ENCODE measurements at regions not wholly inside any gene's neighbourhood (a gene's known extent, or its start where the extent isn't known, plus 50 kb on each side); places are given as distances from the start of the nearest gene placed in this dataset.

DNA sequence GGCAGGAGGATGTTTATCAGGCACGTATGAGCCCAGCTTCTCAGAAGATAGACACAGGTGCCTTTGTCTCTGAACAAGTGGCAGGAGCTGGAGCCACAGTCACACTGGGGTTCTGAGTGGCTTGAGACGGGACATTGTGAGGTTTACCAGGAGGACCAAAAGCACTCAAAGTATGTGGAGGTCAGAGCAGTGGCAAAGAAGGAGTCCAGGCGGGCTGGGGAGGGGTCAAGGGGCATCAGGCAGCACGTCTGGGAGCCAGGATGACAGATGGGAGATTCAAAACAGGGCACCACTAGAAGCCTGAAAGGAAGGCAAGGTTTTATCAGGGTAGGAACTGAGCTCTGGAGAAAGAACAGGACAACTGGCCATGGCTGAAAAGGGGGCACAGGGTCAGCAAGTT lies 67.2 kb upstream of the MARCHF10 start:
- Mint-ChIP-seq H3K36me3 (ENCODE audit: insufficient read depth in 2 of 2) (no peaks in the 10 kb centered on the region), H3K9me3 (no peaks in the 10 kb centered on the region), H3K27ac (no peak overlapping the region), H3K4me1 (ENCODE audit: low read depth) (no peaks in the 10 kb centered on the region), H3K4me3 (no peak overlapping the region), H3K27me3 (ENCODE audit: low read depth) (peaks cover 16% of the 10 kb centered on the region)
- DNase-seq (no peak), ATAC-seq (replicated peaks in 1 of 2) (no peak)

DNA sequence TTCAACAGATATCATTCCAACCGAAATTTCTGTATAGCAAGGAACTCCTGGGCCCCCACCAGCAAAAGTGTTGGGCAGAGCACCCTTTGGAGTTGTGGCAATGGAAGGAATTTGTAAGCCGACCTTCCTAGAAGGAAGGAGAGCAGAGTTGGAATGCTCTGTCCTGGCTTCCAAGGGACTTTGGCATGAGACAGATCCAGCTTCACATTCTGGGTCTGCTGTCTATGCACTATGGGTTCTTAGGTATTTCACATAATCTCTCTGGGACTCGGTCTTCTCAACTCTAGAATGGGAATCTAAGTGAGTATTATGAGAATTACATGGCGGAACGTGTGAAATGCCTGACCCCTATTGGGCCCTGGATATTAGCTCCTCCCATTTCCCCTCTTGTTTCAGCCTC lies 63.2 kb upstream of the MARCHF10 start:
- no peaks in the 10 kb centered on the region for H3K4me1 Mint-ChIP-seq (ENCODE audit: low read depth)
- peaks cover 33% of the 10 kb centered on the region for H3K27me3 Mint-ChIP-seq (ENCODE audit: low read depth)

DNA sequence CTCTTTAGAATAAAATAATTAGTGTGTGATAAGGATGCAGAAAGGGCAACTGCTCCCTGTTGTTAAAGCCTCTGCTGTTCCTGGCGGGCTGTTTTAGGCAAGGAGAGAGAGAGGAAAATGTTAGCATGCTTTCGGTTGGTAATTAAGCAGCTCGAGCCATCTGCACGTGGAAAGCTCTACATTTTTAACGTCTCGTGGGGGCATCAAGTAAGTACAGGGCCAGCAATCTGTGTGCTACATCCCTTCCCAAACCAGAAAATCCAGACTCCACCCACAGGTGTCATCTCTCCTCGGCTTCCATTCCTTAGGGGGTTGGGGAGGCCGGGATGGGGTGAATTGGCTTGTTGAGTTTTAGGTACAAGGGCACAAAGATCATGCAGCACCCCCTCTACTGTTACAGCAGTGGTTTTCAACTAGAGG lies 62.4 kb upstream of the MARCHF10 start:
- Mint-ChIP-seq H3K27me3 (ENCODE audit: low read depth) (peaks cover 29% of the 10 kb centered on the region), H3K4me1 (ENCODE audit: low read depth) (no peaks in the 10 kb centered on the region), H3K4me3 (no peak overlapping the region), H3K36me3 (ENCODE audit: insufficient read depth in 2 of 2) (no peaks in the 10 kb centered on the region), H3K27ac (no peak overlapping the region), H3K9me3 (no peaks in the 10 kb centered on the region)
- ATAC-seq (replicated peaks in 1 of 2), result no peak
- no peak for DNase-seq

More for the DNA sequence above, 63.2 kb upstream of the MARCHF10 start:
- Mint-ChIP-seq H3K27ac (no peak overlapping the region), H3K4me3 (no peak overlapping the region), H3K9me3 (no peaks in the 10 kb centered on the region), H3K36me3 (ENCODE audit: insufficient read depth in 2 of 2) (no peaks in the 10 kb centered on the region)
- DNase-seq, result no peak
- ATAC-seq (replicated peaks in 1 of 2), result no peak

DNA sequence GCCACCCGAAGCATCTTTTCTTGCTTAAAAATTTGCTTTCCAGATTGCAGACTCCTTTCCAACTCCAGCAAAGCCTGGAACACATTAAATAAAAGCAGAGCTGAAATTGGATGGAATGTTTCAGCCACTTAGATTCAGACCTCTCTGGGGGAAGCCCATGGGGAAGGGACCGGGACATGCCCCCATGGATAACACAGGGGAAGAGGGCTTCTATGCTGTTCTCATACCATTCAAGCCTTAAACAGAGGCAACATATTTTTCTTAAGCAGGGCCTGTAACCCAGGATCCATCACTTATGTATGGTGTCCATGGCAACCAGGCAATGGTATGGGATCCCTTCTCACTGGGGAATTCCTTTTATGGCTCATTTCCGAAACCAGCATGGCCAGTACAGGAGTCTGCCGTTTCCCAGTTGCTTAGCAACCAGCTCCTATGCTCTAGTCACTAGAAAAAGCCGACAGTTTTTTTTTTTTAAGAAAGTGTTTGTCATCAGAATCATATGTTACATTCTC lies 62.0 kb upstream of the MARCHF10 start:
- no peak for ATAC-seq (replicated peaks in 1 of 2)

DNA sequence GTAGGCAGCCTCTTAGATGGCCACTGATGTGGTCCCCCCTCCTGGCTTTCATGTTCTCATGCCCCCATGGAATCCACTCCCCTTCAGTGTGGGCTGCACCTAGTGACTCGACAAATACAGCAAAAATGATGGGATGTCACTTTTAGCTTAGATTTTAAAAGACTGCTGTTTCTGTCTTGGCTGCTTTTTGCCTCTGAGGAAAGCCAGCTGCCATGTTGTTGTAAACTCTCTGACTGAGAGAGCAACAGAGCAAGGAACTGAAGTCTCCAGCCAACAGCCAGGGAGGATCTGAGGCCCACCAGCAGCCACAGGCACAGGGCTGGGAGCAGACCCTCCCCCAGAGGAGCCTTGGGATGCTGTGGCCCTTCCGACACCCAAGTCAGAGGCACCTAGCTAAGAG lies 60.6 kb upstream of the MARCHF10 start:
- Mint-ChIP-seq H3K27me3 (ENCODE audit: low read depth) (peaks cover 20% of the 10 kb centered on the region), H3K4me1 (ENCODE audit: low read depth) (no peaks in the 10 kb centered on the region), H3K36me3 (ENCODE audit: insufficient read depth in 2 of 2) (no peaks in the 10 kb centered on the region), H3K9me3 (no peaks in the 10 kb centered on the region), H3K4me3 (no peak overlapping the region), H3K27ac (no peak overlapping the region)
- no peak for DNase-seq
- ATAC-seq (replicated peaks in 1 of 2), result no peak

More for the DNA sequence above, 62.0 kb upstream of the MARCHF10 start:
- Mint-ChIP-seq H3K9me3 (no peaks in the 10 kb centered on the region), H3K4me3 (no peak overlapping the region), H3K4me1 (ENCODE audit: low read depth) (no peaks in the 10 kb centered on the region), H3K27me3 (ENCODE audit: low read depth) (peaks cover 29% of the 10 kb centered on the region), H3K27ac (no peak overlapping the region), H3K36me3 (ENCODE audit: insufficient read depth in 2 of 2) (no peaks in the 10 kb centered on the region)
- DNase-seq, result no peak

DNA sequence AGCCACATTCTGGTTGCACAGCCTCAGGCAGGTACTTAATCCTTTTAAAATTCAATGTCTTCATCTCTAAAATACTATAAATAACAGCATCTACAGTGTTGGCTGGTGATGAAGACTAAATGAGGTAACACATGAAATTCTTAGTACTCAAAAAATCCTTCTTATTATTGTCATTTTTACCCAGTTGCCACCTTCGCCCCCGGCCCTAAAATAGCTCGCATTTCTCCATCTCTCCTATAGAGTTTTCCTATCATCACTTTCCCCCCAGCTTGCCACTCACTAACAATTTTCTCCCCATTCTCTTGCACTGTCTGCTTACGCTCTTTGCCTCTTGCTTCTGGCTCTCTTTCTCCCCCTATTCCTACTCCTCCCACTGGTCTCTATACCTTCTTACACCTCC lies 59.9 kb upstream of the MARCHF10 start:
- Mint-ChIP-seq H3K4me1 (ENCODE audit: low read depth) (no peaks in the 10 kb centered on the region), H3K9me3 (no peaks in the 10 kb centered on the region), H3K4me3 (no peak overlapping the region), H3K36me3 (ENCODE audit: insufficient read depth in 2 of 2) (no peaks in the 10 kb centered on the region), H3K27ac (no peak overlapping the region), H3K27me3 (ENCODE audit: low read depth) (peaks cover 27% of the 10 kb centered on the region)
- DNase-seq, result no peak
- no peak for ATAC-seq (replicated peaks in 1 of 2)

DNA sequence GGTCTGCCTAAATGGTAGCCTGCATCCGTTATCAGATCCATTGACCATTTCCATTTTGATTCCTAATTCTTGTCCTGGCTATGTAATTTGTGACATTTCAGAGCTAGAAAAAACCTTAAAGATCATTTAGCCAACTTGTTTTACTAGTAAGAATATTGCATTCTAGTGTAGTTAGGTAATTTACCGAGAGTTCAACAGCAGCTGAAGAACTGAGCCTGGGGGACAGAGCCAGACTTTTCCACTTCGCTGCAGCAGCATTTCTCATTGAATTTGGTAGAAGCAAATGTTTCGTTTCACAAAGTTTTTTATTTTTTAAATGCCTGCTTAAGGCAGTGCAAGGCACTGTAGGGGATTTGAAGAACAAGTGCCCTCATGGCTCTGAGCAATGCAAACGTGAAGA lies 59.2 kb upstream of the MARCHF10 start:
- Mint-ChIP-seq H3K27ac (no peak overlapping the region), H3K9me3 (no peaks in the 10 kb centered on the region), H3K36me3 (ENCODE audit: insufficient read depth in 2 of 2) (no peaks in the 10 kb centered on the region), H3K27me3 (ENCODE audit: low read depth) (peaks cover 27% of the 10 kb centered on the region), H3K4me3 (no peak overlapping the region), H3K4me1 (ENCODE audit: low read depth) (no peaks in the 10 kb centered on the region)
- no peak for DNase-seq
- no peak for ATAC-seq (replicated peaks in 1 of 2)

DNA sequence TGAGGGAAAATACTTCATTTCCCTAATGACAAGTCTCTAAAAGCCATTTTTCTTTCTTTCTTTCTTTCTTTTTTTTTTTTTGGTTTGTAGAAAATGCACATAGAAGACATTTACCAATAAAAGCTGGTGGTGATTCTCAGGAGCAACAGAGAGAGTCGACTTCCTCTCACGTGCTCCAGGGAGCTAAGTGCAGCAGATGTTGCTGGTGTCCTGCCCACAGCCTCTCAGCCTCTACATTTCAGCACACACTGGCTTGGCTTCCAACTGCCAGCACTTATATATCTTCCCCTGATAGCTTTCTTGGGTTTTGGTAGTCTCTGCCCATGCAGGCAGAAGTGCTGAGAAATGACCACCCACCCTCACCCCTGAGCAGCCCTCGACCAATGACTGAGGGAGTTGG lies 58.4 kb upstream of the MARCHF10 start:
- H3K4me3 Mint-ChIP-seq, result no peak overlapping the region

DNA sequence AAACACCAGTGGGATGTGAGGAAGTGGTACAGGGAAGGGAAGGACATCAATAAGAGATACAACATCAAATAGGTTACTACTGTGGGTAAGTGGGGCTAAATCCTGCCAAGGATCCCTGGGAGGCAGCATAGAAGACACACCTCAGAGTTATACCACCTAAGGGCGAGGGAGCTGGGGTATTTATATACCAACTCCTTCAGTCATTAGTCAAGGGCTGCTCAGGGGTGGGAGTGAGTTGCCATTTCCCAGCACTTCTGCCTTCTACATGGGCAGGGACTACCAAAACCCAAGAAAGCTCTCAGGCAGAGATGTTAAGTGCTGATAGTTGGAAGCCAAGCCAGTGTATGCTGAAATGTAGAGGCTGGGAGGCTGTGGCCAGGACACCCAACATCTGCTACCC lies 57.5 kb upstream of the MARCHF10 start:
- Mint-ChIP-seq H3K27me3 (ENCODE audit: low read depth) (peaks cover 43% of the 10 kb centered on the region), H3K9me3 (no peaks in the 10 kb centered on the region), H3K27ac (no peak overlapping the region), H3K4me3 (no peak overlapping the region), H3K36me3 (ENCODE audit: insufficient read depth in 2 of 2) (no peaks in the 10 kb centered on the region), H3K4me1 (ENCODE audit: low read depth) (no peaks in the 10 kb centered on the region)
- ATAC-seq (replicated peaks in 1 of 2) (no peak), DNase-seq (no peak)

More for the DNA sequence above, 58.4 kb upstream of the MARCHF10 start:
- Mint-ChIP-seq H3K36me3 (ENCODE audit: insufficient read depth in 2 of 2) (no peaks in the 10 kb centered on the region), H3K27me3 (ENCODE audit: low read depth) (peaks cover 34% of the 10 kb centered on the region), H3K27ac (no peak overlapping the region), H3K4me1 (ENCODE audit: low read depth) (no peaks in the 10 kb centered on the region), H3K9me3 (no peaks in the 10 kb centered on the region)
- DNase-seq (no peak), ATAC-seq (replicated peaks in 1 of 2) (no peak)

DNA sequence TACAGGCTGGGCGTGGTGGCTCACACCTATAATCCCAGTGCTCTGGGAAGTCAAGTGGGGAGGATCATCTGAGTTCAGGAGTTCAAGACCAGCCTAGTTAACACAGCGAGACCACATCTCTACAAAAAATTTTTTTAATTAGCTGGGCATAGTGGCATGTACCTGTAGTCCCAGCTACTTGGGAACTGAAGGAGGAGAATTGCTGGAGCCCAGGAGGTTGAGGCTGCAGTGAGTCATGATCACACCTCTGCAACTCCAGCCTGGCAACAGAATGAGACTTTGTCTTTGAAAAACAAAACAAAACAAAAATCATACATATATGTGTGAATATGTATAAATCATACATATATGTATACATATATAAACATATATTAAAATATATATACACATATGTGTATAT lies 54.1 kb upstream of the MARCHF10 start:
- Mint-ChIP-seq H3K27me3 (ENCODE audit: low read depth) (peaks cover 36% of the 10 kb centered on the region), H3K4me1 (ENCODE audit: low read depth) (no peaks in the 10 kb centered on the region), H3K9me3 (no peaks in the 10 kb centered on the region), H3K27ac (no peak overlapping the region), H3K36me3 (ENCODE audit: insufficient read depth in 2 of 2) (no peaks in the 10 kb centered on the region), H3K4me3 (no peak overlapping the region)
- ATAC-seq (replicated peaks in 1 of 2), result no peak
- no peak for DNase-seq

DNA sequence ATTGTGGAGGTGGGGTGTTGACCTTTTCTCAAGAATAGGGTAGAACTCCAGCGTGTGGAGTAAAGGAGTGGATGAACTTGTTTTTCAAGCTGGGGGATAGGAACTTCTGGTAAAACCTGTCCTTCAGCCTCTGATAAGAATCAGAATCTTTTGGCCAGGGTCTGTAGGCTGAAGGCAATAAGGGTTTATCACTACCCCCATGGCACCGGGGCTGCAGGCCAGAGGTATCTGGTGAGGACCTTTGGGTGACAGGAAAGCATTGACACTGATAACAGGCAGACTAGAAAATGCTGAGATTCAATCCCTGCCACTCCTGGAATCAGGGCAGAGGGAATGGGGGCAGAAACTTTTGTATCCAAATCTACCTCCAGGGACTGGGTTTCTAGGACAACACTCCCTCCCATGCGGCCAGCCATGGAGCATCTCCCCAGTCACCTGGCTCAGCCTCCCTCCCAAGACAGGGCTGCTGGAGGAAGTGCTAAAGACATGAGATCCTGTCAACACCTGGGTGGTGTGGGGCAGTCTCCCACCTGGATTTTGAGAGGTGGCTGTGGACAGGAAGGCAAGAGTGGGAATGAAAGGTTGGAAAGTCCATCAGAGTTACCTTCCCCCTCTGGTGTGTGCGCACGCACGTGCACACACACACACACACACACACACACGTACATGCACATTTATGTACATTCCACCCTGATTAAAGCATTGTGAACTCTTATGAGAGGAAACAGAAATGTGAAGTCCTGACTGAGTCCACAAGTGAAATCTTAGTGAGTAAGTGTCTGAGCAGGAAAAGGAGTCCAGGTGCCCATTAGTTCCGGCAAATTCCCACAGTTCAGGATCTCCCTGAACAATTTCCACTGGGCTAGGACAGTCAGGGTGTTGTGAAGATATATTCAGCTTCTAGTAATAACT lies 53.1 kb upstream of the MARCHF10 start:
- DNase-seq, result no peak
- peaks cover 32% of the 10 kb centered on the region for H3K27me3 Mint-ChIP-seq (ENCODE audit: low read depth)
- H3K9me3 Mint-ChIP-seq, result no peaks in the 10 kb centered on the region
- no peak overlapping the region for H3K27ac Mint-ChIP-seq
- ATAC-seq (replicated peaks in 1 of 2), result no peak
- no peaks in the 10 kb centered on the region for H3K36me3 Mint-ChIP-seq (ENCODE audit: insufficient read depth in 2 of 2)
- no peaks in the 10 kb centered on the region for H3K4me1 Mint-ChIP-seq (ENCODE audit: low read depth)
- no peak overlapping the region for H3K4me3 Mint-ChIP-seq

DNA sequence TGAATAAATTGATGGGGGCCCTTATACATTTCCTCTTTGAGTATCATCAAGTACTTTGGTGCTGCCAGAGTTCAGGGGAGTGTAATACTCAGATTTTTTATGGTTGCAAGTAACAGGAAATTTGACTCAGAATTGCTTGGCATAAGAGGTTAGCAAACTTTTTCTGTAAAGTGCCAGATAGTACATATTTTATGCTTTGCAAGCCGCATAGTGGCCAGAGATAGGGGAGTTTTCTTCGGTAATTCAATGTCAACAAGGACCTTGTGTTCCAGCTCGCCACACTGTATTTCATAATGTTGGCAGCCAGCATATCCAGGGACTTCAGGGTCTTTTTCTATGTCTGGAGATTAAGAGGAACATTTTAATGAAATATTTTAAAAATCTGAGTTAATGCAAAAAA lies 51.0 kb upstream of the MARCHF10 start:
- no peak overlapping the region for H3K4me3 Mint-ChIP-seq
- H3K36me3 Mint-ChIP-seq (ENCODE audit: insufficient read depth in 2 of 2), result no peaks in the 10 kb centered on the region
- H3K4me1 Mint-ChIP-seq (ENCODE audit: low read depth), result no peaks in the 10 kb centered on the region
- no peaks in the 10 kb centered on the region for H3K9me3 Mint-ChIP-seq
- DNase-seq (no peak), ATAC-seq (replicated peaks in 1 of 2) (no peak)
- H3K27me3 Mint-ChIP-seq (ENCODE audit: low read depth), result peaks cover 47% of the 10 kb centered on the region
- no peak overlapping the region for H3K27ac Mint-ChIP-seq
